Right renal cortex interstitium (tissue), 3 donors: ENCODE measurements at regions not wholly inside any gene's neighbourhood (a gene's known extent, or its start where the extent isn't known, plus 50 kb on each side); places are given as distances from the start of the nearest gene placed in this dataset.
"Not testable (repeated sequence)": the region's sequence is repeated elsewhere in the genome, so short reads cannot be mapped to it uniquely, and the experiment has no call there.

Experiments
- DNase-seq, 3 donors: peaks; one replicate each; pipeline ENCODE4 v3.0.0-alpha.2; 2013; ENCODE audit warnings: low read depth in 3 of 3, low spot score in 2 of 3

GRCh38 chr1:38584448-38585355 lies 274.9 kb downstream of the RRAGC start:
- no peak for DNase-seq

- not testable (repeated sequence) for DNase-seq
Observed at GRCh38 chr1:38583287-38583686, 276.3 kb downstream of the RRAGC start.

DNA sequence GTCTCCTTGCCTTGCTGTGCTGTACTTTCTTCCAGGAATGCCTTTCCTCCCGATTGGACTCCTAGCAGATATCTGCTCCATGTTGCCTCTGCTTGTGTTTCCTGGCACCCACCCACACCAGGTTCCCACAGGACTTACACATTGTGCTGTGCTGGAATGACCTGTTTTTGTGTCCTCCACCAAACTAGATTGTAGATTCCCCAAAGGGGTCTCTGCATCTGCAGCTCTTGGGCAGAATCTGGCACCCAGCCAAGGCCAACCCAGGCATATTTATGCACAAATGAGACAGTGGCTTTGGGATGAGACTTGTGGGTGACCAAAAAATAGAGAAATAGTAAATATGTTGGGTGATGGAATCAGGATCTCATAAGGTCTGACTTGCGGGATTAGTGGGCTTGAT lies 278.2 kb downstream of the RRAGC start:
- no peak for DNase-seq

- DNase-seq = no peak
Observed at GRCh38 chr1:38580594-38580993, 279.0 kb downstream of the RRAGC start.

GRCh38 chr1:38579056-38579455 lies 280.5 kb downstream of the RRAGC start:
- no peak for DNase-seq

DNA sequence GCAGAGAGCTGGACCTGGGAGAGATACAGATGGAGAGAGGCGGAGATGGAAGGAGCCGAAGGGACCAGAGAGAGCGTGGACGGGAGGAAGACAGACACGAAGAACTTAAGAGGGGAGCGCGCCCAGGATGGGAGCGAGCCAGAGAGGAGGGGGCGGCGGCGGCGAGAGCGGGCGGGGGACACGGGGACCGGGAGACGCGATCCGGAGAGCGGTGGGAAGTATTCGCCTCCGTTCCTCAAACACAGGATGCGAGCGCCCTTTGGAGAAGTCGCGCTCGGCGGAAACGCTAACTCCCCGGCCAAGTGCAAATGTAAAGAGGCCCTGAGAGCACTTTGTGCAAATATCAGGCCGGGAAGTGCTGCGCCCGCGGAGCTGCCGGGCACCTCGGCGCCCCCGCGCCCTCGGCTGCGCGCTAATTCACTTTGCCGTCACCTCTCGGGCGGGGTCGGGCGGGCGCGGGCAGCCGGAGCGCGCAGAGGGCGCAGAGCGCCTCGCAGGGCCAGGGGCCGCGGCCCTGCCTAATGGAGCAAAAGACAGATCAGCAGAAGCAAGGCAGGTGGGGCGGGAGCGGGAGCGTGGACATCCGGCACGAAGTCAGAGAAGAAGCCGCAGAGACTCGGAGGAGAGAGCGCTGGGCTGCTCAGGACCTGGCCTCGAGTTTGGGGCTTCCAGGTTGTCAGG lies 281.2 kb downstream of the RRAGC start:
- DNase-seq = no peak

- no peak for DNase-seq
Observed at GRCh38 chr1:38577937-38578270, 281.7 kb downstream of the RRAGC start.

DNA sequence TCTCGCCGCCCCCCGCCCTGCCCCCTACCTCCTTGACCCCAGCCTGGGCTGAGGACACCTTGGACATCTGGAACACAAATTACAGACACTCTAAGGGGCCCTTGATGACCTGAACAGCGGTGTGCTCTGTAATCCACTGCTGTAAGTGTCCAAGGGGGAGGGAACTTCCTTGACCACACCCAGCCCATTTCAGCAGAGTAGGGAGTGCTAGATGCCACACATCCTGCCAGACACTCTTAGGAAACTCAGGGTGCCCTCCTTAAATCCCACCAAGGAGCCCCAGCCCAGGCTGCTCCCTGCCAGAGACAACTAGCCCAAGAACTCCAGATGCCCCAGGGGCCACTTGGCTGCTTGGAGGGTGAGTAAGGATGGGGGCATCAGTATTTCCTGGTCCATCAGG lies 282.2 kb downstream of the RRAGC start:
- DNase-seq = no peak

DNA sequence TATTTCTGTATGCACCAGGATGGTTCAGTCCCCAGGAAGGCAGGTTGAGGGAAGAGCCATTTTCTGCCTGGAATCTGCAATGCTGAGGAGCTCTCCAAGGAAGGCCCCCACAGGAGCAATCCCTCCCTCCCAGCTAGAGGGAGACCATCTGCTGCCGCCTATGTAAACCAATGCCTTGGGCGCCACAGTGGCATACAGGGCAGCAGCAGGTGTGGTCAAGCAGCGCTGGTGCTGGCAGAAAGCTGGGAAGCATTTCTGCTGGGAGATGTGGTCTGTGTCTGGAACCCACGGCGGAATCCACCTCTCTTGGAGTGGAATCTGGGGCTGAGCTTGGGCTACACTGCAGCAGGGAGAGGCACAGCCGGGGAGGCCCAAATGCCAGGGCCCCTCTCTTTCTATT lies 283.3 kb downstream of the RRAGC start:
- DNase-seq = no peak

GRCh38 chr1:38571726-38572125 lies 287.8 kb downstream of the RRAGC start:
- DNase-seq = no peak

- no peak for DNase-seq
Observed at GRCh38 chr1:38570657-38570975, 289.0 kb downstream of the RRAGC start.

DNA sequence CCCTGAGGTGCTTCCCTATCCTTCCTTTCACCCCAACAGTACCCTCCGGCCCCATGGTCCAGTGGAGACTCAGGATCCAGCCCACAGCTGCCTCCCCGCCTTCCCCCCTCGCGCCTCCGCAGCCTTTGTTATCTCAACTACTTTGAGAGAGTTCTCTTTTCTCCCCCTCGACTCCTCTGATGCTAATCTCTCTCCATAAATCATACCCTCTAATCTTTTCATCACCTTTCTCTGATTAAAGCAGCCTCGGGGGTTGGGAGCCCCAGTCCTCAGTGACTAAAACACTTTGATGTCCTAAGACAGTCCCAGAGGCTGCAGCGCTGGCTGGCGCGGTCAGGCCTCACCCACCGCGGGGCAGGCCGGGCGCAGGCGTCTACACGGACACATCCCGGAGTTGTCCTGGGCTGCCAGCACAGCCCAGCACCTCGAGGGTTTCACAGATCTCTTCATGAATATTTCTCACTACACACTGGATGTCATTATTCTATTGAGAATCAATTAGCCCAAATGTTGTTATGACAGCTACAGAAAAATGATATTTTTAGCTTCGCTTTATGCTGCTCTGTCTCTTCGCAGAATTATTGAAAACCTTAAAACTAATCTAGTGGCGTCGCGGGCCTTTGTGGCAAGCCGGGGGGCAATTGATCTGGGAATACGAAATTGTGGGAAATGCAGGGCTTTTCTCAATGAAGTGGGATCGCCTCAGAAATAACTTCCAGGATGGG lies 289.5 kb downstream of the RRAGC start:
- DNase-seq = no peak

- no peak for DNase-seq
Observed at GRCh38 chr1:38568061-38568857, 291.3 kb downstream of the RRAGC start.

DNA sequence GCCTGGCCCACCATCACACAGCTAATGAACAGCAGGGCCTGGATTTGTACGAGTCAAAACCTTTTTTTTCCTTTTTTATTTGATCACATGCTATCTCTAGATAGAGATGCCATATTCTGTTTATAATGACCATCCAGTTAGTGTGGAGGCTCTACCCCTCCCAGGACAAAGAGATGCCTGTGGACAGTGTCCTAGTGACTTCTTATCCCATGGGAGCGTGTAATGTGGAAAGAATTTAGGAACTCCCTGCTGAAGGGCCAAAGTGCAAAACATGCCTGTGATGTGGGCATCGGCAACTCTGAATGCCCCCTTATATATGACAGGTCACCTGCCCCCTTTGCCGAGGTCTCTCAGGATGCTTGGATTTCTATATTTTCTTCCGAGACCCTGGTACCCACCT lies 292.2 kb downstream of the RRAGC start:
- DNase-seq = no peak

- DNase-seq = no peak
Observed at GRCh38 chr1:38565020-38565491, 294.5 kb downstream of the RRAGC start.

DNA sequence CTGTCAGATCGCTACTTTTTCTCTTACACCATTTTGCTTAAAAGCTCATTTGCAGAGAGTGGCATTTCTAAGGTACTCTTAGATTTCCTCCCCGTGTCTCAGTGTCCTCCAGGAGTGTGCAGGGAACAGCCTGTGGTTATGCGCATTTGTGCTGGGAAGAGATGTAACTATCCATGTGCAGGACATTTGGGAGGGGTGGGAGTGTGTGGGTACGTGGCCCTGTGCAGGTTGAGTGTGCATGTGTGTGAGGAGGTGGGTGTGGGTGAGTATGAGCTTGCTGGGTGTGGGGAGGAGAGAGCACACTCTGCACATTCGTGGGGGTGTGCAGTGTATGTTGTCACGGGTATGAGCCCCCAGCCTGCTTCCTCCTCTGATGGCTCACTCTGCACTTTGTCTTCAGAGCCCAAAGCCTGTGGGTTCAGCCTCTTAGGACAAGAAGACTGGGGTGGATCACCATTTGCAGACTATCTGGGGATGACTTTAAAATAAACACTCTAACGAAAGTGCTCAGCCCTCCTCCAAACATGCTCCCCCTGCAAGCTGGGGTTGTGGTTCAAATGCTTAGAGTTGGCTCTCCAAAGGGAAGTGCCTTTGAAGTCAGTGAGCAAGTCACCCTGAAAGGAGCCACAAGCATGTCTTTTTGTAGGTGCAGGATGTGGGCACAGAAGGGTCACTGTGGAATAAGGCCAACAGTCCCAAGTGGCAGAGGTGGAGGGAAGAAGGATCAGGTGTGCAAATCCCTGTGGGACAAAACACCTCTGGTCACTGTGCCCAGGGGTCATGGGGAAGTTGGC lies 295.4 kb downstream of the RRAGC start:
- no peak for DNase-seq

DNA sequence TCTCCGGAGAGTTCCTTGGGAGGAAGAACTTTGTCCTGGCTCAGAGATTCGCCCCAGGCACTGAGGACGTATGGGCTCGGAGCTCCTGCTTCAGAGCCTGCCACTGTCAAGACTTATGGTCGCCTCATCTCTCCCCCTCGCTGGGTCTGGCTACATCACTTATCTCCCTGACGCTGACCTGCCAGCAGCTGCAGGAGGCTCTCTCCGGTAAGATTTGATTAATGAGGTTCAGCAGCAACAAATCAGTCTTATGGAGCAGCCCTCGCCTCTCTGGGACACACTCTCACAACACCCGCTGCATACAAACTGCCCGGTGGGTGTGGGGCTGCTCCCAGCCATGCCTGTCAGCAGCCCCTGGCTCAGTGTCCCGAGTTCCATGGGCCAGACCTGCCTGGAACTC lies 297.8 kb downstream of the RRAGC start:
- no peak for DNase-seq

- DNase-seq = no peak
Observed at GRCh38 chr1:38561110-38561509, 298.5 kb downstream of the RRAGC start.

- DNase-seq = no peak
Observed at GRCh38 chr1:38560457-38560856, 299.1 kb downstream of the RRAGC start.
